Kidney epithelial cell (primary cell): ENCODE measurements at regions not wholly inside any gene's neighbourhood (a gene's known extent, or its start where the extent isn't known, plus 50 kb on each side); places are given as distances from the start of the nearest gene placed in this dataset.

Experiments used
- DNase-seq: peaks from one replicate; pipeline ENCODE4 v3.0.0-alpha.2; 2010; ENCODE audit warnings: low read depth
- H3K27me3 ChIP-seq: 2 replicates; pipeline ENCODE4 v1.6.0; 2011; ENCODE audit warnings: low read length; ENCODE audit not compliant: control insufficient read depth, insufficient read depth
- H3K36me3 ChIP-seq: 2 replicates; pipeline ENCODE4 v1.5.1; 2011; ENCODE audit warnings: low read length; ENCODE audit not compliant: control insufficient read depth, insufficient read depth
- H3K4me3 ChIP-seq: 2 replicates; pipeline ENCODE4 v1.5.1; 2011; ENCODE audit warnings: low read depth, mild to moderate bottlenecking, control low read depth, low read length
- TF ChIP-seq, protein P1 (sequence below): IDR thresholded peaks from 2 replicates; pipeline ENCODE4 v1.5.1; 2011; ENCODE audit warnings: mild to moderate bottlenecking, moderate library complexity, low read length, control low read depth, inconsistent platforms; ENCODE audit not compliant: insufficient read depth, poor library complexity, severe bottlenecking

DNA sequence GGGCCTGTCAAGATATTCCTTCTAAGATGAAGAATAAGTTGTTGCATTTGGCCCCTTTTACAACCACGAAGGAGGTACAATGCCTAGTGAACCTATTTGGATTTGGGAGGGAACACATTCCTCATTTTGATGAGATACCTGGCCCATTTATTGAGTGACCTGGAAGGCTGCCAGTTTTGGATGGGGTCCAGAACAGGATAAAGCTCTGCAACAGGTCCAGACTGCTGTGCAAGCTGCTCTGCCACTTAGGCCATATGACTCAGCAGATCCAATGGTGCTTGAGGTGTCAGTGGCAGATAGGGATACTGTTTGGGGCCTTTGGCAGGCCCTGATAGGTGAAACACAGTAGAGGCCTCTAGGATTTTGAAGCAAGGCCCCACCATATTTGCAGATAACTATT lies 704.6 kb downstream of the CCSER2 start:
- no peak overlapping the region for H3K4me3 ChIP-seq
- no peak for DNase-seq
- H3K36me3 ChIP-seq: no peaks in the 10 kb centered on the region
- TF ChIP-seq, protein P1, sequence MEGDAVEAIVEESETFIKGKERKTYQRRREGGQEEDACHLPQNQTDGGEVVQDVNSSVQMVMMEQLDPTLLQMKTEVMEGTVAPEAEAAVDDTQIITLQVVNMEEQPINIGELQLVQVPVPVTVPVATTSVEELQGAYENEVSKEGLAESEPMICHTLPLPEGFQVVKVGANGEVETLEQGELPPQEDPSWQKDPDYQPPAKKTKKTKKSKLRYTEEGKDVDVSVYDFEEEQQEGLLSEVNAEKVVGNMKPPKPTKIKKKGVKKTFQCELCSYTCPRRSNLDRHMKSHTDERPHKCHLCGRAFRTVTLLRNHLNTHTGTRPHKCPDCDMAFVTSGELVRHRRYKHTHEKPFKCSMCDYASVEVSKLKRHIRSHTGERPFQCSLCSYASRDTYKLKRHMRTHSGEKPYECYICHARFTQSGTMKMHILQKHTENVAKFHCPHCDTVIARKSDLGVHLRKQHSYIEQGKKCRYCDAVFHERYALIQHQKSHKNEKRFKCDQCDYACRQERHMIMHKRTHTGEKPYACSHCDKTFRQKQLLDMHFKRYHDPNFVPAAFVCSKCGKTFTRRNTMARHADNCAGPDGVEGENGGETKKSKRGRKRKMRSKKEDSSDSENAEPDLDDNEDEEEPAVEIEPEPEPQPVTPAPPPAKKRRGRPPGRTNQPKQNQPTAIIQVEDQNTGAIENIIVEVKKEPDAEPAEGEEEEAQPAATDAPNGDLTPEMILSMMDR: no peak
- H3K27me3 ChIP-seq: no peaks in the 10 kb centered on the region

- no peak for DNase-seq
- Histone ChIP-seq H3K36me3 (no peaks in the 10 kb centered on the region), H3K4me3 (no peak overlapping the region), H3K27me3 (no peaks in the 10 kb centered on the region)
- TF ChIP-seq, protein P1: no peak
Measured at GRCh38 chr10:85036661-85037060, 708.3 kb downstream of the CCSER2 start.

DNA sequence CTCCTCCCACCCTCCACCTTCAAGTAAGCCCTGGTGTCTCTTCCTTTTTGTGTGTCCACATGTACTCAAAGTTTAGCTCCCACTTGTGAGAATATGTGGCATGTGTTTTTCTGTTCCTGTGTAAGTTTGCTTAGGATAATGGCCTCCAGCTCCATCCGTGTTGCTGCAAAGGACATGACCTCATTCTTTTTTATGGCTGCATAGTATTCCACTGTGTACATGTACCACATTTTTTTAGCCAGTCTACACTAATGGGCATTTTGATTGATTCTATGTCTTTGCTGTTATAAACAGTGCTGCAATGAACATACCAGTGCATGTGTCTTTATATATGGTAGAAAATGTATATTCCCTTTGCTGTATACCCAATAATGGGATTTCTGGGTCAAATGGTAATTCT lies 710.9 kb downstream of the CCSER2 start:
- no peaks in the 10 kb centered on the region for H3K27me3 ChIP-seq
- TF ChIP-seq, protein P1: no peak
- no peaks in the 10 kb centered on the region for H3K36me3 ChIP-seq
- no peak for DNase-seq
- H3K4me3 ChIP-seq: no peak overlapping the region

- DNase-seq: no peak
- TF ChIP-seq, protein P1: no peak
- H3K36me3 ChIP-seq: no peaks in the 10 kb centered on the region
- H3K4me3 ChIP-seq: no peak overlapping the region
- H3K27me3 ChIP-seq: no peaks in the 10 kb centered on the region
Measured at GRCh38 chr10:85043207-85043606, 714.8 kb downstream of the CCSER2 start.

DNA sequence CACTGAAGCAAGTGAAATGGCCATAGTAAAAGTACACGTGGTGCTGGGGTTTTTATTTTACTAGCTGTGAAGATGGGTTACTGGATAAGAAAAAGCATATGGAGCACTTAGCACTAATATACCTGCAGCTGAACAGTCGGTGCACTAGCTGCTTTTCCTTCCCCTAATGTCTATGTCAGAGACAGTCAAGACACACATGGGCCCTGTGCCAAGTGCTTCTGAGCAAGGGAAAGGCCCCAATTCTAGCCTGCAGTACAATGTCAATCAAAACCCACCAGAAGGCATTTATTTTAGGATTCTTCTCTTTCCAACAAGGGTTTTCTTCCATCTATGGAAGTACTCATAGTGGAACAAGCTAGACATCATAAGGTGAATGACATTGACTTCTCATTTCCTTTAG lies 716.7 kb downstream of the CCSER2 start:
- TF ChIP-seq, protein P1: no peak
- Histone ChIP-seq H3K4me3 (no peak overlapping the region), H3K36me3 (no peaks in the 10 kb centered on the region), H3K27me3 (no peaks in the 10 kb centered on the region)
- DNase-seq: no peak

GRCh38 chr10:85047170-85047834 lies 718.9 kb downstream of the CCSER2 start:
- DNase-seq: no peak
- Histone ChIP-seq H3K4me3 (no peak overlapping the region), H3K36me3 (no peaks in the 10 kb centered on the region), H3K27me3 (no peaks in the 10 kb centered on the region)
- TF ChIP-seq, protein P1: no peak
